CD4-positive, CD25-positive, alpha-beta regulatory T cell (primary cell): ENCODE measurements at regions not wholly inside any gene's neighbourhood (a gene's known extent, or its start where the extent isn't known, plus 50 kb on each side); places are given as distances from the start of the nearest gene placed in this dataset.

Experiments used
- ATAC-seq, 2 donors: fragments of 150-1000 bp; cut with Tn5 transposase; one replicate each; pipeline ENCODE4 v1.10.0; 2021; ENCODE audit warnings: low read depth in 2 of 2, moderate number of reproducible peaks in 2 of 2, moderate library complexity in 1 of 2
- DNase-seq, 3 donors: peaks; one replicate each; pipeline versions ENCODE4 v3.0.0 to v3.0.0-alpha.2; 2012 to 2022; ENCODE audit warnings: mixed read lengths in 1 of 3
- H3K27ac ChIP-seq: one replicate; pipeline ENCODE4 v1.7.0; 2013; ENCODE audit warnings: mild to moderate bottlenecking, low read length; ENCODE audit not compliant: insufficient read depth, poor library complexity, severe bottlenecking
- H3K27me3 ChIP-seq: one replicate; pipeline ENCODE4 v1.7.0; 2013; ENCODE audit warnings: low read length; ENCODE audit not compliant: control insufficient read depth, insufficient read depth
- H3K36me3 ChIP-seq: one replicate; pipeline ENCODE4 v1.7.0; 2013; ENCODE audit warnings: mild to moderate bottlenecking, low read length, moderate library complexity; ENCODE audit not compliant: control insufficient read depth, insufficient read depth
- H3K4me1 ChIP-seq: 2 replicates; pipeline ENCODE4 v1.7.0; 2013; ENCODE audit warnings: mild to moderate bottlenecking, low read length; ENCODE audit not compliant: insufficient read depth, control insufficient read depth, poor library complexity, severe bottlenecking
- H3K4me3 ChIP-seq: one replicate; pipeline ENCODE4 v1.7.0; 2013; ENCODE audit warnings: low read depth, mild to moderate bottlenecking, low read length, moderate library complexity
- H3K9me3 ChIP-seq, 2 experiments: 1 replicate in 1 of 2; 2 replicates in 1 of 2; pipeline ENCODE4 v1.7.0; 2013; ENCODE audit warnings: low read length in 2 of 2, mild to moderate bottlenecking in 1 of 2, moderate library complexity in 1 of 2; ENCODE audit not compliant: control insufficient read depth in 2 of 2
- H3K27ac Mint-ChIP-seq, 3 donors: one replicate each; pipeline ENCODE4 v1.8.0; 2020 to 2022; ENCODE audit warnings: mild to moderate bottlenecking in 3 of 3, mixed read lengths in 3 of 3, moderate library complexity in 2 of 3
- H3K27me3 Mint-ChIP-seq: one replicate; pipeline ENCODE4 v1.8.0; 2022; ENCODE audit warnings: mild to moderate bottlenecking, mixed read lengths
- H3K36me3 Mint-ChIP-seq: one replicate; pipeline ENCODE4 v1.8.0; 2020; ENCODE audit warnings: mixed read lengths
- H3K4me1 Mint-ChIP-seq, 4 donors: one replicate each; pipeline ENCODE4 v1.8.0; 2020 to 2022; ENCODE audit warnings: mixed read lengths in 4 of 4, mild to moderate bottlenecking in 1 of 4
- H3K4me3 Mint-ChIP-seq, 4 donors: one replicate each; pipeline ENCODE4 v1.8.0; 2020 to 2022; ENCODE audit warnings: mild to moderate bottlenecking in 4 of 4, mixed read lengths in 4 of 4, moderate library complexity in 3 of 4
- H3K9me3 Mint-ChIP-seq, 7 donors: one replicate each; pipeline ENCODE4 v1.8.0; 2020 to 2022; ENCODE audit warnings: mixed read lengths in 7 of 7, mild to moderate bottlenecking in 3 of 7, moderate library complexity in 2 of 7

- Histone ChIP-seq H3K36me3 (no peaks in the 10 kb centered on the region), H3K9me3 (peaks cover 5 to 11% of the 10 kb centered on the region in 2 experiments), H3K4me3 (no peak overlapping the region), H3K4me1 (no peaks in the 10 kb centered on the region), H3K27ac (no peak overlapping the region), H3K27me3 (no peaks in the 10 kb centered on the region)
- no peak for ATAC-seq
- Mint-ChIP-seq H3K27me3 (peaks cover 6% of the 10 kb centered on the region), H3K27ac (no peak overlapping the region), H3K9me3 (peaks cover 0 to 15% (median 4%) of the 10 kb centered on the region in 7 donors), H3K36me3 (no peaks in the 10 kb centered on the region), H3K4me1 (no peaks in the 10 kb centered on the region), H3K4me3 (no peak overlapping the region)
- DNase-seq = no peak
These were observed 257.0 kb downstream of the HHIPL2 start for GRCh38 chr1:222290866-222291265.

DNA sequence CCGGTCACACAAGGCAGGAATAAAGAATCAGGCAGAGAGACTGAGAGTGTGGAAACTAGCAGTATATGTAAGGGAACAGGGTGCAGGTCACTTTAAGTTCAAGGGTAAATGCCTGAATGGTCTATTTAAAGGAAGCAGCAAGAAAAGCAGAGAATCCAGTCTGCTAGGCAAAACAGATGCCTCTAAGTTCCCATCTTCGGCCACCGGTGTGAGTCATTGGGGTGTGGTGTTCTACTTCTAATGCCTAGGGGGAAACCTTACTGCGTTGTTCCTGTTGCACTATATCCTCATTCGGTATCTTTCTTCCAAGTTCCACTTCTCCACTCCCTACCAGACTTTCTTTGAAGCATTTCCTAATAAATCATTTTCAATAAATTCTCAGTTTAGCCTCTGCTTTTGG, 259.9 kb downstream of the HHIPL2 start:
- no peaks in the 10 kb centered on the region for H3K27me3 Mint-ChIP-seq
- no peak overlapping the region for H3K27ac Mint-ChIP-seq
- H3K4me3 Mint-ChIP-seq = no peak overlapping the region
- H3K27ac ChIP-seq = no peak overlapping the region
- H3K36me3 ChIP-seq = no peaks in the 10 kb centered on the region
- H3K4me1 ChIP-seq = no peaks in the 10 kb centered on the region
- no peak for ATAC-seq
- H3K36me3 Mint-ChIP-seq = no peaks in the 10 kb centered on the region
- no peak for DNase-seq
- H3K27me3 ChIP-seq = no peaks in the 10 kb centered on the region
- no peaks in the 10 kb centered on the region for H3K9me3 ChIP-seq
- H3K9me3 Mint-ChIP-seq = peaks cover 0 to 3% (median 0%) of the 10 kb centered on the region in 7 donors
- H3K4me3 ChIP-seq = no peak overlapping the region
- H3K4me1 Mint-ChIP-seq = peaks cover 0 to 2% (median 0%) of the 10 kb centered on the region in 4 donors

DNA sequence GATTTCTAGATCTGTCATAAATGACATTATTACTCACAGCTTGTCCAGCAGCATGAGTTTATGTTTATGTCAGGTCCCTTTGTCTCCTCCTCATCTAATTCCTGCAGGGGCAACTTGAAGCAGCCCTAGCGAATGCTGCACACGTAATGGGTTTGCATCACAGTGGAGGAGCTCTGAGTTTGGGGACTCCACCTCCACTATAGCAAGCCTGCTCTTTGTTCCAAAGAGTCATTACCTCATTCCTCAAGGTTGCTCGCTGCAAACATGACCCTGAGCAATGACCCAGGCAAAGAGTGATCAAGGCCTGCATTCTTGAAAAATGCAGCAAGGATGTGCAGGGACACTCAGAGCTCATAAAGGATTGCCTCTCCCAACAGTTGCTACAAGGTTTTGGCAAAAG, 261.9 kb downstream of the HHIPL2 start:
- no peaks in the 10 kb centered on the region for H3K36me3 Mint-ChIP-seq
- H3K9me3 Mint-ChIP-seq = peaks cover 0 to 3% (median 0%) of the 10 kb centered on the region in 7 donors
- no peaks in the 10 kb centered on the region for H3K27me3 Mint-ChIP-seq
- no peak for DNase-seq
- no peak overlapping the region for H3K27ac Mint-ChIP-seq
- H3K4me1 Mint-ChIP-seq = peaks cover 0 to 2% (median 0%) of the 10 kb centered on the region in 4 donors
- no peak overlapping the region for H3K4me3 Mint-ChIP-seq
- ATAC-seq = no peak
- Histone ChIP-seq H3K27me3 (no peaks in the 10 kb centered on the region), H3K27ac (no peak overlapping the region), H3K4me1 (no peaks in the 10 kb centered on the region), H3K9me3 (no peaks in the 10 kb centered on the region), H3K4me3 (no peak overlapping the region), H3K36me3 (no peaks in the 10 kb centered on the region)

DNA sequence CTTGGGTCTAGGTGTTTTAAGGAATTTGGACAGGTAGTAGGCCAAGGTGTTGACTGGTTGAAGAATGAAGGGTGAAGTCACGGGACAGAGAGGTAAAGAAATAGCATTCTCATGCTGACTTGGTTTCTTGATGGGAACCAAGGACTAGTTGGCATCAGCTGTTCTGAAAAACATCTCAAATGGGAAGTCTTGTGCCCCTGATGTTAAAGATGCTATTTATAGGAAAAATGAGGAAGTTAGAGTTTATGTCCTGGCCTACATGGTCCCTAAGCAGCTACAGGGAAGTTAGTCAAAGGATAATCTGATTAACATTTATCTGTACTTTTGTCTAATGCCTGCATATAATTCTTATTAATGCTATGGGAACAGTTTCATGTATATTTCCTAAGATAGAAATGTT, 262.4 kb downstream of the HHIPL2 start:
- H3K4me1 ChIP-seq = no peaks in the 10 kb centered on the region
- ATAC-seq = no peak
- no peaks in the 10 kb centered on the region for H3K9me3 ChIP-seq
- H3K36me3 ChIP-seq = no peaks in the 10 kb centered on the region
- peaks cover 0 to 2% (median 0%) of the 10 kb centered on the region in 4 donors for H3K4me1 Mint-ChIP-seq
- no peak overlapping the region for H3K4me3 ChIP-seq
- DNase-seq = no peak
- no peak overlapping the region for H3K4me3 Mint-ChIP-seq
- H3K27me3 Mint-ChIP-seq = no peaks in the 10 kb centered on the region
- peaks cover 0 to 3% (median 2%) of the 10 kb centered on the region in 7 donors for H3K9me3 Mint-ChIP-seq
- H3K36me3 Mint-ChIP-seq = no peaks in the 10 kb centered on the region
- H3K27ac ChIP-seq = no peak overlapping the region
- peak overlapping the region in 1 of 3 donors; percentile 16 for H3K27ac Mint-ChIP-seq
- no peaks in the 10 kb centered on the region for H3K27me3 ChIP-seq

- Histone ChIP-seq H3K27ac (no peak overlapping the region), H3K9me3 (no peaks in the 10 kb centered on the region), H3K4me1 (no peaks in the 10 kb centered on the region), H3K4me3 (no peak overlapping the region), H3K27me3 (no peaks in the 10 kb centered on the region), H3K36me3 (no peaks in the 10 kb centered on the region)
- Mint-ChIP-seq H3K9me3 (peaks cover 0 to 2% (median 1%) of the 10 kb centered on the region in 7 donors), H3K27me3 (no peaks in the 10 kb centered on the region), H3K36me3 (no peaks in the 10 kb centered on the region), H3K4me1 (peaks cover 0 to 2% (median 0%) of the 10 kb centered on the region in 4 donors), H3K4me3 (no peak overlapping the region), H3K27ac (no peak overlapping the region)
- DNase-seq (no peak), ATAC-seq (no peak)
These were observed 263.4 kb downstream of the HHIPL2 start for GRCh38 chr1:222284466-222284865.

- peaks cover 0 to 2% (median 0%) of the 10 kb centered on the region in 4 donors for H3K4me1 Mint-ChIP-seq
- no peak for ATAC-seq
- peak overlapping the region in 1 of 3 donors; percentile 55 for H3K27ac Mint-ChIP-seq
- Histone ChIP-seq H3K36me3 (no peaks in the 10 kb centered on the region), H3K9me3 (no peaks in the 10 kb centered on the region), H3K4me3 (no peak overlapping the region), H3K4me1 (no peaks in the 10 kb centered on the region), H3K27ac (no peak overlapping the region), H3K27me3 (no peaks in the 10 kb centered on the region)
- no peaks in the 10 kb centered on the region for H3K27me3 Mint-ChIP-seq
- no peaks in the 10 kb centered on the region for H3K36me3 Mint-ChIP-seq
- no peak for DNase-seq
- H3K9me3 Mint-ChIP-seq = peaks cover 0 to 4% (median 1%) of the 10 kb centered on the region in 7 donors
- no peak overlapping the region for H3K4me3 Mint-ChIP-seq
These were observed 264.6 kb downstream of the HHIPL2 start for GRCh38 chr1:222283147-222283768.

DNA sequence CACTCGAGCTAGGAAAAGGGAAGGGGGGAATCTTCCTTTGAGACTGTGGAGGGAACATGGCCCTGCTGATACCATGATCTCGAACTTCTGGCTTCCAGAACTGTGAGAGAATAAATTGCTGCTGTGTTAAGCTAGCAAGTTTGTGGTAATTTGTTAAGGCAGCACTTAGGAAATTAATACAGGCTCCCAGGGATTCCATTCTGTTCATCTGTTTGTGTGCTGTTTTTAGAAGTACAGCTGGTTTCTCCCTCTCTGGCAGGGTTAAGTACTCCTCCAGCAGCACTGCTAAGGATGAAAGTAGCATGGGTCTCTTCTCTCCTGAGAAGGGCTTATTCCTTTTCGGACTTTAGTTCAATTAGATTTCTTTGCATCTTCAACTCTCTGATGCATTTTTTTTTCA, 268.3 kb downstream of the HHIPL2 start:
- H3K27ac ChIP-seq = no peak overlapping the region
- H3K36me3 Mint-ChIP-seq = no peaks in the 10 kb centered on the region
- no peaks in the 10 kb centered on the region for H3K27me3 ChIP-seq
- no peak overlapping the region for H3K27ac Mint-ChIP-seq
- peaks cover 0 to 4% (median 1%) of the 10 kb centered on the region in 7 donors for H3K9me3 Mint-ChIP-seq
- H3K9me3 ChIP-seq = no peaks in the 10 kb centered on the region
- H3K36me3 ChIP-seq = no peaks in the 10 kb centered on the region
- ATAC-seq (no peak), DNase-seq (no peak)
- no peaks in the 10 kb centered on the region for H3K27me3 Mint-ChIP-seq
- no peaks in the 10 kb centered on the region for H3K4me1 ChIP-seq
- H3K4me3 Mint-ChIP-seq = no peak overlapping the region
- no peaks in the 10 kb centered on the region for H3K4me1 Mint-ChIP-seq
- H3K4me3 ChIP-seq = no peak overlapping the region

DNA sequence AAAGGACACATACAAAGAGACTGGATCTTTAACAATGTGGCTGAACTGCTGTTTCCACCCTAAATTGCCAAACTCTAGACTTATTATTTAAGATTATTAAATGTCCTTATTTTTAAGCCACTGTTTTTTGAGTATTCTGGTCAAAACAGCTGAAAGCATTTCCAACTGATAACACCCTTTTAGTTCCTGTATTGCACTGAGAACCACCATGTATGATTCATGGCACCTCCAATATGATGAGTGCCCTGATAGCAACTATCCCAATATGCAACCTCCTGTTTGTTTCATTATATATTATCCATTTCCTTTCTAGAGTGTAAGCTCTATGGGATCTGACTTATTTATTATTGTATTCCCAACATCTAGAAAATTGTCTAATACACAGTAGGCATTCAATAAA, 269.4 kb downstream of the HHIPL2 start:
- Histone ChIP-seq H3K9me3 (no peaks in the 10 kb centered on the region), H3K27me3 (no peaks in the 10 kb centered on the region), H3K4me3 (no peak overlapping the region), H3K27ac (no peak overlapping the region), H3K4me1 (no peaks in the 10 kb centered on the region), H3K36me3 (no peaks in the 10 kb centered on the region)
- ATAC-seq (no peak), DNase-seq (no peak)
- Mint-ChIP-seq H3K36me3 (no peaks in the 10 kb centered on the region), H3K27me3 (no peaks in the 10 kb centered on the region), H3K27ac (no peak overlapping the region), H3K4me3 (no peak overlapping the region), H3K4me1 (no peaks in the 10 kb centered on the region), H3K9me3 (peaks cover 0 to 4% (median 1%) of the 10 kb centered on the region in 7 donors)
